ENCODE measurements at regions not wholly inside any gene's neighbourhood (a gene's known extent, or its start where the extent isn't known, plus 50 kb on each side); places are given as distances from the start of the nearest gene placed in this dataset.

- DNase-seq (ENCODE audit: low spot score in 2 of 2), result no peak
- no peaks in the 10 kb centered on the region for H3K27me3 ChIP-seq
- no peaks in the 10 kb centered on the region for H3K36me3 ChIP-seq
- H3K4me3 ChIP-seq, result no peak overlapping the region
- H3K27ac ChIP-seq, result no peak overlapping the region
- 28% methylated on average over 2 of the region's 2 CpGs for WGBS
- TF ChIP-seq POLR2AphosphoS5 (IDR thresholded peaks at IDR 0.05), result no peak
- TF ChIP-seq CTCF (IDR thresholded peaks at IDR 0.05), result no peak
- no peak for TF ChIP-seq EP300 (IDR thresholded peaks at IDR 0.05)
- no peaks in the 10 kb centered on the region for H3K9me3 ChIP-seq
- H3K4me1 ChIP-seq, result no peaks in the 10 kb centered on the region
Measured at GRCh38 chr16:49095539-49095938, 186.1 kb downstream of the CBLN1 start.

GRCh38 chr16:49094471-49094870, 187.2 kb downstream of the CBLN1 start:
- Histone ChIP-seq H3K9me3 (no peaks in the 10 kb centered on the region), H3K36me3 (no peaks in the 10 kb centered on the region), H3K4me1 (no peaks in the 10 kb centered on the region), H3K27ac (no peak overlapping the region), H3K27me3 (no peaks in the 10 kb centered on the region), H3K4me3 (no peak overlapping the region)
- DNase-seq (ENCODE audit: low spot score in 2 of 2), result no peak
- 78% methylated on average over 2 of the region's 2 CpGs for WGBS
- TF ChIP-seq POLR2A (IDR thresholded peaks at IDR 0.05), result no peak

GRCh38 chr16:49093939-49094338, 187.7 kb downstream of the CBLN1 start:
- no peak for DNase-seq (ENCODE audit: low spot score in 2 of 2)
- TF ChIP-seq POLR2A (IDR thresholded peaks at IDR 0.05) (no peak), CTCF (IDR thresholded peaks at IDR 0.05) (no peak), EP300 (IDR thresholded peaks at IDR 0.05) (no peak), POLR2AphosphoS5 (IDR thresholded peaks at IDR 0.05) (no peak)
- H3K27me3 ChIP-seq, result no peaks in the 10 kb centered on the region
- WGBS, result 78% methylated on average over 2 of the region's 2 CpGs
- no peak overlapping the region for H3K27ac ChIP-seq
- no peaks in the 10 kb centered on the region for H3K4me1 ChIP-seq
- H3K9me3 ChIP-seq, result no peaks in the 10 kb centered on the region
- no peaks in the 10 kb centered on the region for H3K36me3 ChIP-seq
- no peak overlapping the region for H3K4me3 ChIP-seq

- no peaks in the 10 kb centered on the region for H3K9me3 ChIP-seq
- no peaks in the 10 kb centered on the region for H3K4me1 ChIP-seq
- WGBS, result 41% methylated on average over 2 of the region's 2 CpGs
- no peak for TF ChIP-seq POLR2A (IDR thresholded peaks at IDR 0.05)
- TF ChIP-seq CTCF (IDR thresholded peaks at IDR 0.05), result no peak
- no peak for TF ChIP-seq EP300 (IDR thresholded peaks at IDR 0.05)
- TF ChIP-seq POLR2AphosphoS5 (IDR thresholded peaks at IDR 0.05), result no peak
- no peaks in the 10 kb centered on the region for H3K27me3 ChIP-seq
- H3K36me3 ChIP-seq, result no peaks in the 10 kb centered on the region
- no peak overlapping the region for H3K27ac ChIP-seq
- H3K4me3 ChIP-seq, result no peak overlapping the region
- no peak for DNase-seq (ENCODE audit: low spot score in 2 of 2)
Measured at GRCh38 chr16:49092704-49093103, 188.9 kb downstream of the CBLN1 start.

GRCh38 chr16:49089533-49089932, 192.1 kb downstream of the CBLN1 start:
- Histone ChIP-seq H3K9me3 (no peaks in the 10 kb centered on the region), H3K27ac (no peak overlapping the region), H3K4me3 (no peak overlapping the region), H3K36me3 (no peaks in the 10 kb centered on the region), H3K4me1 (no peaks in the 10 kb centered on the region), H3K27me3 (no peaks in the 10 kb centered on the region)
- no peak for DNase-seq (ENCODE audit: low spot score in 2 of 2)
- TF ChIP-seq CTCF (IDR thresholded peaks at IDR 0.05), result no peak
- no peak for TF ChIP-seq POLR2A (IDR thresholded peaks at IDR 0.05)
- no peak for TF ChIP-seq POLR2AphosphoS5 (IDR thresholded peaks at IDR 0.05)
- no peak for TF ChIP-seq EP300 (IDR thresholded peaks at IDR 0.05)
- 90% methylated on average over 2 of the region's 2 CpGs for WGBS

GRCh38 chr16:49089039-49089438, 192.6 kb downstream of the CBLN1 start:
- Histone ChIP-seq H3K4me1 (no peaks in the 10 kb centered on the region), H3K4me3 (no peak overlapping the region), H3K36me3 (no peaks in the 10 kb centered on the region), H3K27ac (no peak overlapping the region), H3K27me3 (no peaks in the 10 kb centered on the region), H3K9me3 (no peaks in the 10 kb centered on the region)
- no peak for DNase-seq (ENCODE audit: low spot score in 2 of 2)
- WGBS, result 73% methylated on average over 4 of the region's 4 CpGs
- TF ChIP-seq CTCF (IDR thresholded peaks at IDR 0.05), result no peak
- TF ChIP-seq POLR2A (IDR thresholded peaks at IDR 0.05), result no peak
- TF ChIP-seq EP300 (IDR thresholded peaks at IDR 0.05), result no peak
- no peak for TF ChIP-seq POLR2AphosphoS5 (IDR thresholded peaks at IDR 0.05)

Data from suprapubic skin (tissue), 4 donors.